GM12878 (cell line): ENCODE measurements at regions not wholly inside any gene's neighbourhood (a gene's known extent, or its start where the extent isn't known, plus 50 kb on each side); places are given as distances from the start of the nearest gene placed in this dataset.

Experiments
- ATAC-seq: fragments of 200-7000 bp; cut with Tn5 transposase; 3 replicates; pipeline ENCODE4 v1.9.1; 2020; ENCODE audit warnings: mild to moderate bottlenecking, moderate library complexity
- BruUV-seq: library from RNA; stranded (reverse); fragments of 400-500 nt; replicated peaks from 2 replicates; lab custom pipeline; 2021; lab: Mats Ljungman, UMichigan
- CTCF ChIA-PET: fragments of 300-600 bp; sonication (Branson Sonifier 250); formaldehyde crosslinking; extraction: SDS; loops from one replicate; lab custom pipeline; 2021; ENCODE audit warnings: inconsistent platforms; lab: Yijun Ruan, JAX
- POLR2A ChIA-PET: fragments of 350-600 bp; formaldehyde crosslinking; extraction: SDS; loops from one replicate; lab custom pipeline; 2021; ENCODE audit warnings: inconsistent platforms; lab: Charles Lee
- RAD21 ChIA-PET: fragments of 300-600 bp; sonication (Branson Sonifier 250); formaldehyde crosslinking; loops from one replicate; lab custom pipeline; 2023; ENCODE audit warnings: antibody characterized with exemption; ENCODE audit not compliant: unreplicated experiment; lab: Charles Lee
- SMC1A ChIA-PET: fragments of 300-600 bp; sonication (Branson Sonifier 250); formaldehyde crosslinking; loops from one replicate; lab custom pipeline; 2023; ENCODE audit not compliant: unreplicated experiment, uncharacterized antibody; lab: Charles Lee
- DNase-seq: peaks from one replicate; pipeline ENCODE4 v3.0.0-alpha.2; 2011; ENCODE audit warnings: low read depth, low spot score
- FAIRE-seq: peaks from 3 replicates; lab custom pipeline; 2011; peaks lifted over from hg19 to GRCh38; lab: Jason Lieb, UNC
- H2AFZ ChIP-seq: 2 replicates; pipeline ENCODE4 v1.6.0; 2011; ENCODE audit warnings: low read depth, low read length, control low read depth; ENCODE audit not compliant: control insufficient read depth
- H3K27ac ChIP-seq: 2 replicates; pipeline ENCODE4 v1.5.1; 2011; ENCODE audit warnings: control low read depth; ENCODE audit not compliant: control insufficient read depth, insufficient read depth
- H3K27me3 ChIP-seq, 2 experiments: replicated peaks in 1 of 2; 2 replicates each; pipeline versions ENCODE4 v1.6.0 to v1.6.1; 2011; ENCODE audit warnings: low read length in 1 of 2; ENCODE audit not compliant: control insufficient read depth in 2 of 2, insufficient read depth in 2 of 2
- H3K36me3 ChIP-seq, 2 experiments: 2 replicates each; pipeline ENCODE4 v1.5.1; 2011; ENCODE audit warnings: low read length in 1 of 2; ENCODE audit not compliant: control insufficient read depth in 2 of 2, insufficient read depth in 2 of 2
- H3K4me1 ChIP-seq: 2 replicates; pipeline ENCODE4 v1.6.1; 2011; ENCODE audit warnings: mild to moderate bottlenecking, low read length, moderate library complexity, mixed read lengths; ENCODE audit not compliant: control insufficient read depth, insufficient read depth
- H3K4me2 ChIP-seq: 2 replicates; pipeline ENCODE4 v1.6.0; 2011; ENCODE audit warnings: control low read depth; ENCODE audit not compliant: control insufficient read depth, insufficient read depth
- H3K4me3 ChIP-seq: fragments of 200-600 bp; sonication (generic); 2 replicates; pipeline ENCODE4 v1.5.1; 2016
- H3K79me2 ChIP-seq: 2 replicates; pipeline ENCODE4 v1.6.0; 2011; ENCODE audit warnings: low read length; ENCODE audit not compliant: control insufficient read depth, insufficient read depth
- H3K9ac ChIP-seq: 2 replicates; pipeline ENCODE4 v1.8.0; 2011; ENCODE audit warnings: low read length, control low read depth, mixed read lengths; ENCODE audit not compliant: control insufficient read depth, insufficient read depth
- H3K9me3 ChIP-seq: replicated peaks from 3 replicates; pipeline ENCODE4 v1.5.1; 2011; ENCODE audit warnings: mild to moderate bottlenecking, low read length; ENCODE audit not compliant: control insufficient read depth, insufficient read depth
- H4K20me1 ChIP-seq: 2 replicates; pipeline ENCODE4 v1.6.0; 2011; ENCODE audit not compliant: control insufficient read depth, insufficient read depth
- CBFB ChIP-seq: IDR thresholded peaks from 2 replicates; pipeline ENCODE4 v1.6.1; 2016; ENCODE audit warnings: antibody characterized with exemption, low read depth
- CTCF ChIP-seq, 3 experiments: IDR thresholded peaks in 2 of 3; conservative IDR thresholded peaks in 1 of 3; 2 replicates each; pipeline ENCODE4 v1.5.1; 2011; ENCODE audit warnings: low read depth in 3 of 3, low read length in 3 of 3, mild to moderate bottlenecking in 3 of 3, control low read depth in 2 of 3, moderate library complexity in 2 of 3, inconsistent platforms in 1 of 3, mixed read lengths in 1 of 3; ENCODE audit not compliant: control insufficient read depth in 2 of 3, insufficient read depth in 1 of 3; ENCODE audit errors: extremely low read depth in 1 of 3
- ETV6 ChIP-seq, 2 experiments: fragments of 450-650 bp in 1 of 2; IDR thresholded peaks in 1 of 2; conservative IDR thresholded peaks in 1 of 2; 2 replicates each; pipeline ENCODE4 v1.6.1; 2014; ENCODE audit warnings: antibody characterized with exemption in 1 of 2, borderline replicate concordance in 1 of 2, low read depth in 1 of 2, mild to moderate bottlenecking in 1 of 2, moderate library complexity in 1 of 2
- HCFC1 ChIP-seq: fragments of 150-350 bp; IDR thresholded peaks from 2 replicates; pipeline ENCODE4 v1.6.1; 2014; ENCODE audit warnings: low read length
- IKZF2 ChIP-seq, 2 experiments: fragments of 450-650 bp; IDR thresholded peaks; 2 replicates each; pipeline ENCODE4 v1.6.1; 2017; ENCODE audit warnings: mild to moderate bottlenecking in 2 of 2, moderate library complexity in 2 of 2
- NR2C2 ChIP-seq: IDR thresholded peaks from 2 replicates; pipeline ENCODE4 v1.6.1; 2011; ENCODE audit warnings: borderline replicate concordance, low read depth; ENCODE audit not compliant: control insufficient read depth, insufficient read length
- STAT1 ChIP-seq: fragments of 450-650 bp; conservative IDR thresholded peaks from 2 replicates; pipeline ENCODE4 v1.6.1; 2014; ENCODE audit warnings: antibody characterized with exemption, mild to moderate bottlenecking
- TAF1 ChIP-seq: IDR thresholded peaks from 2 replicates; pipeline ENCODE4 v1.6.1; 2011; ENCODE audit warnings: mild to moderate bottlenecking, low read depth, low read length, borderline replicate concordance
- ZNF687 ChIP-seq: fragments of 450-650 bp; IDR thresholded peaks from 2 replicates; pipeline ENCODE4 v1.6.1; 2017; ENCODE audit warnings: mild to moderate bottlenecking, moderate library complexity
- WGBS: methylation state at CpG from one replicate; pipeline ENCODE4 v1.1.6; 2016; ENCODE audit warnings: low lambda C conversion rate; ENCODE audit not compliant: insufficient replicate concordance, insufficient coverage; ENCODE audit errors: missing lambda C conversion rate; 5-methylcytosine and 5-hydroxymethylcytosine counted together
- in situ Hi-C: fragments of 300-500 bp; cut with MboI; formaldehyde crosslinking; loops from 9 replicates; pipeline ENCODE4 v1.14.3; 2018; ENCODE audit warnings: mixed read lengths
- intact Hi-C: fragments of 100-400 bp; cut with micrococcal nuclease; formaldehyde crosslinking; loops from one replicate; pipeline ENCODE4 v1.14.2; 2022; ENCODE audit not compliant: unreplicated experiment
- TF ChIP-seq, protein P1 (sequence below): fragments of 450-650 bp; IDR thresholded peaks from 2 replicates; pipeline ENCODE4 v1.6.1; 2017; ENCODE audit warnings: mild to moderate bottlenecking, low read depth, inconsistent platforms; ENCODE audit not compliant: poor library complexity, severe bottlenecking
- TF ChIP-seq, protein P2 (sequence below): IDR thresholded peaks from 2 replicates; pipeline ENCODE4 v1.6.1; 2011; ENCODE audit warnings: low read depth, low read length, improper control_type of control experiment, borderline replicate concordance

DNA sequence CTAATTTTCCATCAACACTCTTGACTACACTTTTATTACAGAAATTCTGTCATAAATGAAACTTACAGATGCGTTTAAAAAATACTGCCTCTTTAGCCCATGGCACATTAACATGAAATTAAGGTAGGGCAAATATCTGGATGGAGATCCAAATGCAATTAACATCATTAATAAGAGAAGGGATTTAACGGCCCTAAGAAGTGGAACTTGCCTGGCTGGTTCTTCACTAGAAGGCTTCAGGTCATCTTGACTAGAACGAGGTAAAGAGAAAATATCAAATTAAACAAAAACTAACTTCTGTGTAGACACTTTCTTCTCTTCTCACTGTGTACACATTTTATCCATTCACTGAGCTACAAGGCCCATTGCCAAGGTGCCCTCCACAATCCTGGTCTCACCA lies 1093.4 kb downstream of the EFNB2 start (continued):
- no peak for TF ChIP-seq NR2C2
- TF ChIP-seq CTCF (IDR thresholded peaks at IDR 0.05 in 2 of 3, conservative IDR thresholded peaks at IDR 0.05 in 1 of 3; ENCODE audit: control insufficient read depth in 2 of 3, extremely low read depth in 1 of 3, insufficient read depth in 1 of 3, low read depth in 3 of 3, low read length in 3 of 3): no peak

GRCh38 chr13:105441051-105441750 lies 1094.3 kb downstream of the EFNB2 start:
- FAIRE-seq (no peak), ATAC-seq (no peak), DNase-seq (no peak)
- BruUV-seq: no TSS peak
- Histone ChIP-seq H3K9me3 (no peaks in the 10 kb centered on the region), H3K9ac (no peak overlapping the region), H3K36me3 (no peaks in the 10 kb centered on the region), H3K79me2 (no peaks in the 10 kb centered on the region), H3K4me1 (no peaks in the 10 kb centered on the region), H3K27ac (no peak overlapping the region), H3K4me2 (no peak overlapping the region), H3K27me3 (no peaks in the 10 kb centered on the region), H4K20me1 (no peaks in the 10 kb centered on the region), H2AFZ (no peak overlapping the region), H3K4me3 (no peak overlapping the region)
- in situ Hi-C loops (no loop called here), intact Hi-C loops (no loop called here)
- SMC1A ChIA-PET: no interaction called here
- POLR2A ChIA-PET: no interaction called here
- RAD21 ChIA-PET: no interaction called here
- WGBS: 28% methylated on average over 9 of the region's 9 CpGs
- TF ChIP-seq HCFC1 (no peak), TAF1 (no peak), CBFB (no peak), ETV6 (conservative IDR thresholded peaks at IDR 0.05 in 1 of 2, IDR thresholded peaks at IDR 0.05 in 1 of 2; ENCODE audit: borderline replicate concordance in 1 of 2, low read depth in 1 of 2) (no peak), ZNF687 (no peak), STAT1 (no peak), IKZF2 (IDR thresholded peaks at IDR 0.05) (no peak)
- TF ChIP-seq, protein P1, sequence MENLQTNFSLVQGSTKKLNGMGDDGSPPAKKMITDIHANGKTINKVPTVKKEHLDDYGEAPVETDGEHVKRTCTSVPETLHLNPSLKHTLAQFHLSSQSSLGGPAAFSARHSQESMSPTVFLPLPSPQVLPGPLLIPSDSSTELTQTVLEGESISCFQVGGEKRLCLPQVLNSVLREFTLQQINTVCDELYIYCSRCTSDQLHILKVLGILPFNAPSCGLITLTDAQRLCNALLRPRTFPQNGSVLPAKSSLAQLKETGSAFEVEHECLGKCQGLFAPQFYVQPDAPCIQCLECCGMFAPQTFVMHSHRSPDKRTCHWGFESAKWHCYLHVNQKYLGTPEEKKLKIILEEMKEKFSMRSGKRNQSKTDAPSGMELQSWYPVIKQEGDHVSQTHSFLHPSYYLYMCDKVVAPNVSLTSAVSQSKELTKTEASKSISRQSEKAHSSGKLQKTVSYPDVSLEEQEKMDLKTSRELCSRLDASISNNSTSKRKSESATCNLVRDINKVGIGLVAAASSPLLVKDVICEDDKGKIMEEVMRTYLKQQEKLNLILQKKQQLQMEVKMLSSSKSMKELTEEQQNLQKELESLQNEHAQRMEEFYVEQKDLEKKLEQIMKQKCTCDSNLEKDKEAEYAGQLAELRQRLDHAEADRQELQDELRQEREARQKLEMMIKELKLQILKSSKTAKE: no peak
- TF ChIP-seq, protein P2, sequence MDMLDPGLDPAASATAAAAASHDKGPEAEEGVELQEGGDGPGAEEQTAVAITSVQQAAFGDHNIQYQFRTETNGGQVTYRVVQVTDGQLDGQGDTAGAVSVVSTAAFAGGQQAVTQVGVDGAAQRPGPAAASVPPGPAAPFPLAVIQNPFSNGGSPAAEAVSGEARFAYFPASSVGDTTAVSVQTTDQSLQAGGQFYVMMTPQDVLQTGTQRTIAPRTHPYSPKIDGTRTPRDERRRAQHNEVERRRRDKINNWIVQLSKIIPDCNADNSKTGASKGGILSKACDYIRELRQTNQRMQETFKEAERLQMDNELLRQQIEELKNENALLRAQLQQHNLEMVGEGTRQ: no peak
- CTCF ChIA-PET: no interaction called here
